ENCODE measurements at regions not wholly inside any gene's neighbourhood (a gene's known extent, or its start where the extent isn't known, plus 50 kb on each side); places are given as distances from the start of the nearest gene placed in this dataset.
"Not testable (repeated sequence)": the region's sequence is repeated elsewhere in the genome, so short reads cannot be mapped to it uniquely, and the experiment has no call there.

GRCh38 chr12:34226044-34226443 is 203.7 kb downstream of the ALG10 start:
- DNase-seq (ENCODE audit: low spot score): not testable (repeated sequence)

DNA sequence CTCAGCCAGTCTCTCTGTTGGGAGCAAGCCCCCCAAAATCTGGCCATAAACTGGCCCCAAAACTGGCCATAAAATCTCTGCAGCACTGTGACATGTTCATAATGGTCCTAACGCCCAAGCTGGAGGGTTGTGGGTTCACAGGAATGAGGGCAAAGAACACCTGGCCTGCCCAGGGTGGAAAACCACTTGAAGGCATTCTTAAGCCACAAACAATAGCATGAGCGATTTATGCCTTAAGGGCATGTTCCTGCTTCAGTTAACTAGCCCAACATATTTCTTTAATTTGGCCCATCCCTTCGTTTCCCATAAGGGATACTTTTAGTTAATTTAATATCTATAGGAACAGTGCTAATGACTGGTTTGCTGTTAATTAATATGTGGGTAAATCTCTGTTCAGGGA is 205.8 kb downstream of the ALG10 start:
- DNase-seq (ENCODE audit: low spot score): not testable (repeated sequence)

DNA sequence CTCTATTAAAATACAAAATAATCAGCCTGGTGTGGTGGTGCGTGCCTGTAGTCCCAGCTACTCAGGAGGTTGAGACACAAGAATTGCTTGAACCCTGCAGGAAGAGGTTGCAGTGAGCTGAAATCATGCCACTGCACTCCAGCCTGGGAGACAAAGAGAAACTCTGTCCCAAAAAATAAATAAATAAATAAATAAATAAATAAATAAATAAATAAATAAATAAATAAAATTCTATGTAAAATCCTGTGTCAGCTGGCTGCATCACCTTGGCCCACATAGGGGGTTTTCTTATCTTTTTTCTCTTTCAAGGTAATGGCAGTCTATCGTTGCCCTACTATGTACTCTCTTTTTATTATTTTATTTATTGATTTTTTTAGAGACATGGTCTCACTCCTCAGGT is 206.7 kb downstream of the ALG10 start:
- DNase-seq (ENCODE audit: low spot score): not testable (repeated sequence)

- DNase-seq (ENCODE audit: low spot score): no peak
Measured at GRCh38 chr12:34233618-34234017, 211.3 kb downstream of the ALG10 start.

DNA sequence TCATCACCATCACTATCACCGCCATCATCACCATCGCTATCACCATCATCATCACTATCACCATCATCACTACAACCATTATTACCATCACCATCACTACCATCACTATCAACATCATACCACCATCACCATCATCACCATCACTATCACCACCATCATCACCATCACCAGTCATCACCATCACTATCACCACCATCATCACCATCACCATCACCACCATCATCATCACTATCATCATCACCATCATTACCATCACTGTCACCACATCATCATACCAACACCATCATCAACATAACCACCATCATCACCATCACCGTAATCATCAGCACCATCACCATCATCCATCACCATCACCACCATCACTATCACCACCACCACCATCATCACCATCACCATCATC is 213.8 kb downstream of the ALG10 start:
- DNase-seq (ENCODE audit: low spot score): no peak

- no peak for DNase-seq (ENCODE audit: low spot score)
Measured at GRCh38 chr12:34244608-34245007, 222.3 kb downstream of the ALG10 start.

DNA sequence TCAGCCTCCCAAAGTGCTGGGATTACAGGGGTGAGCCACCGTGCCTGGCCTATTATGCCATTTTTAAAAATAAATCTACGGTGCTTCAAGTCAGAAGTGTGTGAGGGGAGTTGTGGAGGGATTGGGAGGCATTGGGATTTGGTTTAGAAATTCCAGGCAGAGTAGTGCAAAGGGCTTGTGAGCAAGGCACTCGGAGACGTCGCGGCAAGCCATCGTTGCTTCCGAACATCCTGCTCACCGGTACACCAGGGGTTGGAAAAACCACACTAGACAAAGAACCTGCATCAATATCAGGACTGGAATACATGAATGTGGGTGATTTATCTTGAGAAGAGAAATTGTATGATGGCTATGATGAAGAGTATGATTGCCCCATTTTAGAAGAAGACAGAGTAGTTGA is 227.0 kb downstream of the ALG10 start:
- no peak for DNase-seq (ENCODE audit: low spot score)

GRCh38 chr12:34251879-34252278 is 229.6 kb downstream of the ALG10 start:
- not testable (repeated sequence) for DNase-seq (ENCODE audit: low spot score)

DNA sequence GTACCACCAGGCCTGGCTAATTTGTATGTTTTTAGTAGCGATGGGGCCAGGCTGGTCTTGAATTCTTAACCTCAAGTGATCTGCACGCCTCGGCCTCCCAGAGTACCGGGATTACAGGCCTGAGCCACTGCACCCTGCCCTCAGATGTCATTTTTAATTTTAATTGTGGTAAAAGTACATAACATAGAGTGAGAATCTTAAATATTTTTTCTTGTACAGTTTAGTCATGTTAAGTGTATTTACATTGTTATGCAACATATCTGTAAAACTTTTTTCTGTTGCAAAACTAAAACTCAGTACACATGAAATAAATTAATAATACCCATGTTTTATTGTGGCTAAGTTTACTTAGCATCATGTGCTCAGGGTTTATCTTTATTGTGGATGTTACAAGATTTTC is 231.4 kb downstream of the ALG10 start:
- no peak for DNase-seq (ENCODE audit: low spot score)

- DNase-seq (ENCODE audit: low spot score): no peak
Measured at GRCh38 chr12:34257093-34257492, 234.8 kb downstream of the ALG10 start.

DNA sequence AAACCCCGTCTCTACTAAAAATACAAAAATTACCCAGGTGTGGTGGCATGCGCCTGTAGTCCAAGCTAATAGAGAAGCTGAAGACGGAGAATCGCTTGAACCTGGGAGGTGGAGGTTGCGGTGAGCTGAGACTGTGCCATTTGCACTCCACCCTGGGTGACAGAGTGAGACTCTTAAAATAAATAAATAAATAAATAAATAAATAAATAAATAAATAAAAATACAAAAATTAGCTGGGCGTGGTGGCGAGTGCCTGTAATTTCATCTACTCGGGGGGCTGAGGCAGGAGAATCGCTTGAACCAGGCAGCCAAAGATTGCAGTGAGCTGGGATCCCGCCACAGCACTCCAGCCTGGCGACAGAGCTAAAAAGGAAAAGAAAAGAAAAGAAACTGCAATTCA is 239.8 kb downstream of the ALG10 start:
- DNase-seq (ENCODE audit: low spot score): not testable (repeated sequence)

GRCh38 chr12:34264110-34264509 is 241.8 kb downstream of the ALG10 start:
- DNase-seq (ENCODE audit: low spot score): no peak

GRCh38 chr12:34273703-34274102 is 251.4 kb downstream of the ALG10 start:
- not testable (repeated sequence) for DNase-seq (ENCODE audit: low spot score)

- DNase-seq (ENCODE audit: low spot score): no peak
Measured at GRCh38 chr12:34275129-34275528, 252.8 kb downstream of the ALG10 start.

GRCh38 chr12:34286483-34286882 is 264.2 kb downstream of the ALG10 start:
- no peak for DNase-seq (ENCODE audit: low spot score)

GRCh38 chr12:34286934-34287333 is 264.6 kb downstream of the ALG10 start:
- DNase-seq (ENCODE audit: low spot score): no peak

- DNase-seq (ENCODE audit: low spot score): no peak
Measured at GRCh38 chr12:34287437-34287836, 265.1 kb downstream of the ALG10 start.

- no peak for DNase-seq (ENCODE audit: low spot score)
Measured at GRCh38 chr12:34287986-34288962, 266.0 kb downstream of the ALG10 start.

GRCh38 chr12:34288963-34289345 is 266.7 kb downstream of the ALG10 start:
- no peak for DNase-seq (ENCODE audit: low spot score)

DNA sequence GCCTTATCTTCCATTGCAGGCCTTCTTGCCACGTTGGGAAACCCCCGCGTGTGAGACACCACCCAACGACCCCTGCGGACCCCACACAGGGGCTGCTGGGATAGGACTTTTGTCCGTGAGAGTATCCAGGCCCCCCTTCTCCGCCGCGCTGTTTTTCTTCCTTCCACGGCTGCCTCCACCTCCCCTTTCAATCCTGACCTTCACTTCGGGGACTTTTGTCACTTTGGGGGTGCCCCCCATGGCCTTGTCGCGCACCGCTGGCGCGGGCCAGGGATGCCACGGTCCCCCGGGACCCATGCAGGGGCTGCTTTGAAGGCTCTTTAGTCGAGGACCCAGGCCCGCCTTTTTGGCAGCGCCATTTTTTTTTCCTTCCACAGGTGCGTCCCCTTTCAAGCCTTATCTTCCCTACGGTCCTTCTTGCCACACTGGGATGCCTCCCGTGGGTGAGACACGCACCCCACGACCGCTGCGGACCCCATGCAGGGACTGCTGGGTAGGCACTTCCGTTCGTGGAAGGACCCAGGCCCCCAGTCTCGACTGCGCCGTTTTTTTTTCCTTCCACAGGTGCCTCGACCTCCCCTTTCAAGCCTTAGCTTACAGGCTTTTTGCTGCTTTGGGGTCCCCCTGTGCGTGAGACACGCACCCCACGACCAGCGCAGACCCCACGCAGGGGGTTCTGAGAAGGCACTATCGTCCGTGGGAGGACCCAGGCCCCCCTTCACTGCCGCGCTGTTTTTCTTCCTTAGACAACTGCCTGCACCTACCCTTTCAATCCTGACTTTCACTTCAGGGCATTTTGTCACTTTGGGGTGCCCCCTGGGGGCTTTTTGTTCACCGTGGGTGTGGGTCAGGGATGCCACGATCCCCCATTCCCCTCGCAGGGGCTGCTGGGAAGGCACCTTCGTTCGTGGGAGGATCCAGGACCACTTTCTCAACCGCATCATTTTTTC is 267.4 kb downstream of the ALG10 start:
- DNase-seq (ENCODE audit: low spot score): no peak

DNA sequence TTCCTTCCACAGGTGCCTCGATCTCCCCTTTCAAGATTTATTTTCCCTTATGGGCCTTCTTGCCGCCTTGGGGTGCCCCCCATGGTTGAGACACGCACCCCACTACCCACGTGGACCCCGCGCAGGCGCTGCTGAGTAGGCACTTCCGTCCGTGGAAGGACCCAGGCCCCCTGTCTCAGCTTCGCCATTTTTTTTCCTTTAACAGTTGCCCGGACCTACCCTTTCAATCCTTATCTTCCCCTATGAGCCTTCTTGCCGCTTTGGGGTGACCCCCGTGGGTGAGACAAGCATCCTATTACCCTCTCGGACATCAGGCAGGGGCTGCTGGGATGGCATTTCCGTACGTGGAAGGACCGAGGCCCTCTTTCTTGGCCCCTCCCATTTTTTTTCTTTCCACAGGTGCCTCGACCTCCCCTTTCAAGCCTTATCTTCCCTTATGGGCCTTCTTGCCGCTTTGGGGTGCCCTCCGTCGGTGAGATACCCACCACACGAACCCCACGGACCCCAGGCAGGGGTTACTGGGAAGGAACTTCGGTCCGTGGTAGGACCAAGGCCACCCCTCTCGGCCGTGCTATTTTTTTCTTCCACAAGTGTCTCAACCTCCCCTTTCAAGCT is 268.2 kb downstream of the ALG10 start:
- DNase-seq (ENCODE audit: low spot score): no peak

DNA sequence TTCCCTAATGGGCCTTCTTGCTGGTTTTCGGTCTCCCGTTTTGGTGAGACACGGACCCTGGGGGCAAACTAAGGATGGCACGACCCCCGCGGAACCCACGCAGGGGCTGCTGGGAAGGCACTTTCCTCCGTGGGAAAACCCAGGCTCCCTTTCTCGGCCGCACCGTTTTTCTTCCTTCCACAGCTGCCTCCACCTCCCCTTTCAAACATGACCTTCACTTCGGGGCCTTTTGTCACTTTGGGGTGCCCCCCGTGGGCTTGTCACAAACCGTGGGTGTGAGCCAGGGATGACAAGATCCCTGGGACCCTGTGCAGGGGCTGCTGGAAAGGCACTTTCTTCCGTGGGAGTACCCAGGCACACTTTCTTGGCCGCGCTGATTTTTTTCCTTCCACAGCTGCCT is 268.7 kb downstream of the ALG10 start:
- DNase-seq (ENCODE audit: low spot score): no peak

All from activated CD4-positive, alpha-beta T cell treated with anti-CD3 and anti-CD28 coated beads, Interleukin-2, Interleukin-4, amounts not matched to agents 100 ng/mL and 50 ng/mL, durations not matched to agents 16 hours and 8 hours (primary cell).